ENCODE measurements at regions not wholly inside any gene's neighbourhood (a gene's known extent, or its start where the extent isn't known, plus 50 kb on each side); places are given as distances from the start of the nearest gene placed in this dataset.

DNA sequence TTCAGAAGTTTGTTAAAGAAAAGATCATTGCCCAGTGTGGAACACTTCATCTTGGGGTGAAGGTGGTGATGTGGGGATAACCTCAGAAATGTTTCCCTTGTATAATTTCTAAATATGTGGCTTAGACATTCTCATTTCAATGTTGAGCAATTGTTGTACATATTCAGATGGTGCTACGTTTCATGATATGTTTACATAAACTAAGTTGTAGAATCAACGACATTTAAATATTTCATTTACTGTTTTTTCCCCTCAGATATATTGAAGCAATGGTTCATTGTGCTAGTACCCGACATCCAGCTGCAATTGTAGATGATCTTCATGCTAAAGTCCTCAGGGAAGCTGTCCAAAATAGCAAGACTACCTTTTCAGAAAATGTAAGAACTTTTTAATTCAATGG, 92.6 kb downstream of the BLTP1 start:
- Histone ChIP-seq H3K36me3 (ENCODE audit: control insufficient read depth in 1 of 2, insufficient read depth in 2 of 2, low read length in 2 of 2) (peaks cover 37 to 39% of the 10 kb centered on the region in 2 donors), H3K4me3 (ENCODE audit: low read depth in 1 of 2, low read length in 2 of 2) (no peak overlapping the region)

DNA sequence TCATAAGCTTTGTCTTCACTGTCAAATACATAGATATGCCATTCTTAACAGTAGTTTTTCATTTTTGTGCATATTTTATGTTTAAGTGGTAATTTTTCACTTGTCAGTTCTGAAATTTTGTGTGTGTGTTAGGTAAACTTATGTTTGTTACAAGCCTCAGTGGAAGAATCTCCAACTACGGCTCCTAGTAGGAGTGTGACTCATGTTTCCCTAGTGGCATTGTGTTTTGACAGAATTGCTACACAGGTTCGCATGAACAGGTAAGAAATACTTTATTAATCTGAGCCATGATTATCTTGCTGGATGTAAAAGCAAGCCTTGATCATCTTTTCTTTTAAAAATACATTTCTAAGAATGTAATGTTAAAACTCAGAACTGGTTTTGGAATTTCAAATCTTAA, 94.4 kb downstream of the BLTP1 start:
- Histone ChIP-seq H3K27me3 (ENCODE audit: low read depth, low read length) (no peaks in the 10 kb centered on the region), H3K36me3 (ENCODE audit: control insufficient read depth in 1 of 2, insufficient read depth in 2 of 2, low read length in 2 of 2) (peaks cover 39 to 41% of the 10 kb centered on the region in 2 donors), H3K27ac (ENCODE audit: low read length) (no peak overlapping the region), H3K4me1 (ENCODE audit: control insufficient read depth in 1 of 2, insufficient read depth in 2 of 2, low read length in 2 of 2) (no peaks in the 10 kb centered on the region), H3K4me3 (ENCODE audit: low read depth in 1 of 2, low read length in 2 of 2) (no peak overlapping the region), H3K9me3 (ENCODE audit: control insufficient read depth in 1 of 2, low read length in 2 of 2) (no peaks in the 10 kb centered on the region)

More for the DNA sequence above, 92.6 kb downstream of the BLTP1 start:
- no peak overlapping the region for H3K27ac ChIP-seq (ENCODE audit: low read length)
- H3K9me3 ChIP-seq (ENCODE audit: control insufficient read depth in 1 of 2, low read length in 2 of 2) = no peaks in the 10 kb centered on the region
- H3K27me3 ChIP-seq (ENCODE audit: low read depth, low read length) = no peaks in the 10 kb centered on the region
- no peaks in the 10 kb centered on the region for H3K4me1 ChIP-seq (ENCODE audit: control insufficient read depth in 1 of 2, insufficient read depth in 2 of 2, low read length in 2 of 2)

DNA sequence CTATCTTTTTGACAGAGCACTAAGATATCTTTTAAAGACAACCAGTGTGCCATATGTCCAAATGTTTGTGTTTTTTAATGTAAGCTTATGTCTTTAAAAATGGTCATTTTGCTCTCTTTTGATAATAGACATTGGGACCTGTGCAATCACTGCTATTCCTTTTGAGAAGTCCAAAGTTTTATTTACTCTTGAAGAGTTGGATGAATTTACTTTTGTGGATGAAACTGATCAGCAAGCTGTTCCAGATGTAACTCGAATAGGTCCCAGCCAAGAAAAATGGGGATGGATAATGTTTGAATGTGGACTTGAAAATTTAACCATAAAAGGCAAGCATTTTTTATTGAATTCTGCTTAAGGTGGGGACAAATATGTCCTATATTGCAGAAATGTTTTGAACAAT, 97.2 kb downstream of the BLTP1 start:
- Histone ChIP-seq H3K4me3 (ENCODE audit: low read depth in 1 of 2, low read length in 2 of 2) (no peak overlapping the region), H3K4me1 (ENCODE audit: control insufficient read depth in 1 of 2, insufficient read depth in 2 of 2, low read length in 2 of 2) (no peaks in the 10 kb centered on the region), H3K27me3 (ENCODE audit: low read depth, low read length) (no peaks in the 10 kb centered on the region), H3K36me3 (ENCODE audit: control insufficient read depth in 1 of 2, insufficient read depth in 2 of 2, low read length in 2 of 2) (peaks cover 55 to 59% of the 10 kb centered on the region in 2 donors), H3K9me3 (ENCODE audit: control insufficient read depth in 1 of 2, low read length in 2 of 2) (no peaks in the 10 kb centered on the region), H3K27ac (ENCODE audit: low read length) (no peak overlapping the region)

DNA sequence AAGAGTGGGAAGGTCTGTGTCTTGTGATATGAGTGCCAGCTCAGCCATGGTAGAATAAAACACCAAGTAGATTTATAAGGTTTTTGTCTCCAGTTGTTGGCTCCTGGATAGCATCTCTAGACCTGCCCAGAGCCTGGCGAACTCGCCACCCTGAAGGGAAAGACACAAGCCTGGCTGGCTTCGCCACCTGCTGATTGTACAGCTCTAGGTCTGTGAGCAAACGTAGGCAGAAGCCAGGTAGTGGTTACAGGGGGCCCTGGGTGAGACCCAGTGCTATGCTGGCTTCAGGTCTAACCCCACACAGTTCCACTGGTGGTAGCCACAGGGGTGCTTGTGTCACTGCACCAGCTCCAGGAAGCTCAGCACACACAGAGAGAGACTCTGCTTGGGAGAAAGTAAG, 100.5 kb downstream of the BLTP1 start:
- peaks cover 55 to 71% of the 10 kb centered on the region in 2 donors for H3K36me3 ChIP-seq (ENCODE audit: control insufficient read depth in 1 of 2, insufficient read depth in 2 of 2, low read length in 2 of 2)
- H3K27me3 ChIP-seq (ENCODE audit: low read depth, low read length) = no peaks in the 10 kb centered on the region
- H3K4me1 ChIP-seq (ENCODE audit: control insufficient read depth in 1 of 2, insufficient read depth in 2 of 2, low read length in 2 of 2) = no peaks in the 10 kb centered on the region
- H3K4me3 ChIP-seq (ENCODE audit: low read depth in 1 of 2, low read length in 2 of 2) = no peak overlapping the region
- no peaks in the 10 kb centered on the region for H3K9me3 ChIP-seq (ENCODE audit: control insufficient read depth in 1 of 2, low read length in 2 of 2)
- H3K27ac ChIP-seq (ENCODE audit: low read length) = no peak overlapping the region

DNA sequence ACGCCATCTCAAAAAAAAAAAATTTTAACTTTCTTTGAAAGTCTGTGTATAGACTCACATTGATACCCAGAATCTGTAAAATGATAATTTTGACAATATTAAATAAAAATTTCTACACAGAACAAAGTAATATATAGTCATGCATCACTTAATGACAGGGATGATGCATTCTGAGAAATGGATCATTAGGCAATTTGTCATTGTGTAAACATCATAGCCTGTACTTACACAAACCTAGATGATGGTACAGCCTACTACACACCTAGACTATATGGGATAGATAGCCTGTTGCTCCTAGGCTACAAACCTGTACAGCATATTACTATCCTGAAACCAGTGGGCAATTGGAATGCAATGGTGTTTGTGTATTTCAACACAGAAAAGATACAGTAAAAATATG, 107.7 kb downstream of the BLTP1 start:
- H3K27me3 ChIP-seq (ENCODE audit: low read depth, low read length) = no peaks in the 10 kb centered on the region
- H3K4me3 ChIP-seq (ENCODE audit: low read depth in 1 of 2, low read length in 2 of 2) = no peak overlapping the region
- no peaks in the 10 kb centered on the region for H3K9me3 ChIP-seq (ENCODE audit: control insufficient read depth in 1 of 2, low read length in 2 of 2)
- no peaks in the 10 kb centered on the region for H3K4me1 ChIP-seq (ENCODE audit: control insufficient read depth in 1 of 2, insufficient read depth in 2 of 2, low read length in 2 of 2)
- H3K36me3 ChIP-seq (ENCODE audit: control insufficient read depth in 1 of 2, insufficient read depth in 2 of 2, low read length in 2 of 2) = peaks cover 41 to 66% of the 10 kb centered on the region in 2 donors
- H3K27ac ChIP-seq (ENCODE audit: low read length) = no peak overlapping the region

DNA sequence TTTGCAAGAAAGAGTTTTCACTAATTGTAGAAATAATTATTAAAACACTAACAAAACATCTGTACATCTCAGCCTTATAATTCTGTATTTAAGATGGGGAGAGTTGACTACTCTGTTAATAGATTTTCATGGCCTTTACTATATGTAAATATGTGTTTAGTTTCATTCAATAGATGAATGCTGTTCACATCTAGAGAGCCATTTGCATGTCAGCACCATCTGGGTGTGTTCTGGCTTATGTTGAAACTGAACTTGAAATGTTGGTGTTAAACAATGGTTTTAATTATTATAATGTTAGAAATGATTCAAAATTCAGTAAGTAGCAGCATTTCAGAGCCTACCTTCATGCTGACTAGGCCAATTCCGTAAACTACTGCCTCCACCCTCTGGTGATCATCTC, 102.5 kb upstream of the ADAD1 start:
- Histone ChIP-seq H3K4me1 (ENCODE audit: control insufficient read depth in 1 of 2, insufficient read depth in 2 of 2, low read length in 2 of 2) (no peaks in the 10 kb centered on the region), H3K36me3 (ENCODE audit: control insufficient read depth in 1 of 2, insufficient read depth in 2 of 2, low read length in 2 of 2) (peaks cover 30 to 56% of the 10 kb centered on the region in 2 donors), H3K4me3 (ENCODE audit: low read depth in 1 of 2, low read length in 2 of 2) (no peak overlapping the region), H3K9me3 (ENCODE audit: control insufficient read depth in 1 of 2, low read length in 2 of 2) (no peaks in the 10 kb centered on the region), H3K27ac (ENCODE audit: low read length) (no peak overlapping the region), H3K27me3 (ENCODE audit: low read depth, low read length) (no peaks in the 10 kb centered on the region)

DNA sequence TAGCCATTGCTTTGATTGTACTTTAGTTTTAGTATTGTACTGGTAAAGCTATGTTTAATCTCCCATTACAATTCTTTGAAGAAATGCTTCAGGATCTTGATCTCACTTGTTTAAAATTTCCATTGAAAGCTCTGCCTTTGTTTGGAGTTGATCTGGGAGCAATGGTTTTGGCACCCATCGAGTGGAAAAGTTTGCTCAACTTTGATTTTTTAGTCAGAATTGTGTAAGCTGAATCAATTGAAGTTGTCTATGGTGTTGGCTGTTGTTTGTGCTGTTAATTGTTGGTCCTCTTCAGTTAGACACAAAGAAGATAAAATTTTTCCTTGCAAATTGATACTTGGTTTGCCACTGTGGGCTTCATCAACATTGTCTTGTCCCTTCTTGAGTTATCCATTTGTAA, 99.8 kb upstream of the ADAD1 start:
- H3K27me3 ChIP-seq (ENCODE audit: low read depth, low read length) = no peaks in the 10 kb centered on the region
- no peaks in the 10 kb centered on the region for H3K4me1 ChIP-seq (ENCODE audit: control insufficient read depth in 1 of 2, insufficient read depth in 2 of 2, low read length in 2 of 2)
- H3K27ac ChIP-seq (ENCODE audit: low read length) = no peak overlapping the region
- H3K36me3 ChIP-seq (ENCODE audit: control insufficient read depth in 1 of 2, insufficient read depth in 2 of 2, low read length in 2 of 2) = peaks cover 19 to 45% of the 10 kb centered on the region in 2 donors
- no peaks in the 10 kb centered on the region for H3K9me3 ChIP-seq (ENCODE audit: control insufficient read depth in 1 of 2, low read length in 2 of 2)
- H3K4me3 ChIP-seq (ENCODE audit: low read depth in 1 of 2, low read length in 2 of 2) = no peak overlapping the region

DNA sequence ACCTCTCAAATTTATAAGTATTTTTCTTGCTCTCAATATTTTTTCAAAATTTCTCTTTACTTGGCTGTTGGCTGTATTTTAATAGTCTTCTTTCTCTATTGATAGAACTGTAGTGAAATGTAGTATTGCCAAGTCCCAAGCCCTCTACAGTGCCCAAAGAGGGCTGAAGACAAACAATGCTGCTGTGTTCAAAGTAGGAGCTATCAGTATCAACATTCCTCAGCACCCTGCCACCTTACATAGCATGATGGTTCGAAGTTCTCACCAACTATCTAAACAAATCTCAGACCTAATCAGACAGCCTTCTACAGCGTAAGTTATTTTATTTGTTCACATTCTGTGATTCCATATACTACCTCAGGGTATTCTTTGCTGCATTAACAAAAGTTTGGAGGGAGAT, 99.1 kb upstream of the ADAD1 start:
- Histone ChIP-seq H3K4me1 (ENCODE audit: control insufficient read depth in 1 of 2, insufficient read depth in 2 of 2, low read length in 2 of 2) (no peaks in the 10 kb centered on the region), H3K9me3 (ENCODE audit: control insufficient read depth in 1 of 2, low read length in 2 of 2) (no peaks in the 10 kb centered on the region), H3K27ac (ENCODE audit: low read length) (no peak overlapping the region), H3K27me3 (ENCODE audit: low read depth, low read length) (no peaks in the 10 kb centered on the region), H3K4me3 (ENCODE audit: low read depth in 1 of 2, low read length in 2 of 2) (no peak overlapping the region), H3K36me3 (ENCODE audit: control insufficient read depth in 1 of 2, insufficient read depth in 2 of 2, low read length in 2 of 2) (peaks cover 19 to 40% of the 10 kb centered on the region in 2 donors)

DNA sequence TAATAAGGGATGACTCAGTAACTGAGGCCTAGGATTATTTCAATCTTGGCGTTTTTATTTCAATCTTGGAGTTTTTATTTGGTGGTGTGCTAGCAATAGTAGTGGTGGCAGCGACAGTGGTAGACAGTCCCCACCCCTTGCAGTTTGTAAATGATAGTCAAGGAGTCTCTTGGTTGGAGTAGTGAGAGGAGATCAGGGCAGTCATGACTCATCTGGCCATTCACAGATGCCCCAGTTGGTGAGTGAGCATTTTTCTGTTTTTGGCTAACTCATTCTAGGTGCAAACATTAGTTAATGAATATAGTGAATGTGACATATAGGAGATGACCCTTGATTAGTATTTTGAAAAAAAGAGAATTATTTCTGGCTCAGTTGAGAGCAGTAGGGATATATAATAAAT, 93.5 kb upstream of the ADAD1 start:
- no peak overlapping the region for H3K27ac ChIP-seq (ENCODE audit: low read length)
- H3K36me3 ChIP-seq (ENCODE audit: control insufficient read depth in 1 of 2, insufficient read depth in 2 of 2, low read length in 2 of 2) = peaks cover 30 to 52% of the 10 kb centered on the region in 2 donors
- no peaks in the 10 kb centered on the region for H3K9me3 ChIP-seq (ENCODE audit: control insufficient read depth in 1 of 2, low read length in 2 of 2)
- H3K4me3 ChIP-seq (ENCODE audit: low read depth in 1 of 2, low read length in 2 of 2) = no peak overlapping the region
- no peaks in the 10 kb centered on the region for H3K4me1 ChIP-seq (ENCODE audit: control insufficient read depth in 1 of 2, insufficient read depth in 2 of 2, low read length in 2 of 2)
- no peaks in the 10 kb centered on the region for H3K27me3 ChIP-seq (ENCODE audit: low read depth, low read length)

DNA sequence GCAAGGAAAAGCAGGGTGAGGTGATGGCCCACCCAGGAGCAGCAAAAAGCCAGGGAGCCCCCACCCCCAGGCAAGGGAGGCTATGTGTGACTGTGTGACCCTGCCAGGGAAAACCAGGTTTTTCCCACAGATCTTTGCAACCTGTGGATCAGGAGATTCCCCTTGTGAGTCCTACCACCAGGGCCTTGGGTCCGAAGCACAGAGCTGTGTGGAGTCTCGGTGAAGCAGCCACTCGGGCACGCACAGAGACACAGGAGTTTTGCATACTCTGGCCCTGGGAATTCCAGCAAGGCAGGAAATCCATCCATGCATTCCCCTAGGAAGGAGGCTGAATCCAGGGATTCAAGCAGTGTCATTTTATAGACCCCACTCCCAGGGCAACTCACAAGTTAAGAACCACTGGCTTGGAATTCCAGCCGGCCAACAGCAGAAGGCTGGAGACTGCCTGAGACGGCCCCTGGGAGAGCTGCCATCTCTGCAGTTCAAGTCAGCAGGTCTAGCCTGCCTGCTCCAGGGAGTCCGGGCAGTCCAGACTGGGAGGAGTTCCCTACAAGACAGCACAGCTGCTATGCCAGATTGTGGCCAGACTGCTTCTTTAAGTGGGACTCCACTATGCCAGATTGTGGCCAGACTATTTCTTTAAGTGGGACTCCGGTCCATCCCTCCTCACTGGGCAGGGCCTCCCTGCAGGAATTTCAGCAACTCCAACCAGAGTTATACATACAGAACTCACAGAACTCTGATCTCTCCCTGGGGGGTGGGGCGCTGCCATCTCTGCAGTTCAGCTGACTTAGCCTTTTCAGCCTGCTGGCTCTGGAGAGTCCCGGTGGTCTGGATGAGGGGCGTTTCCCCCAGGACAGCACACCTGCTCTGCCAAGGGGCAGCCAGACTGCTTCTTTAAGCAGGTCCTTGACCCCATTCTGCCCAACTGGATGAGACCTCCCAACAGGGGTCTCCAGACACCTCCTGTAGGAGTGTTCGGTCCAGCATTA, 85.1 kb upstream of the ADAD1 start:
- H3K27me3 ChIP-seq (ENCODE audit: low read depth, low read length) = no peaks in the 10 kb centered on the region
- no peak overlapping the region for H3K27ac ChIP-seq (ENCODE audit: low read length)
- no peaks in the 10 kb centered on the region for H3K4me1 ChIP-seq (ENCODE audit: control insufficient read depth in 1 of 2, insufficient read depth in 2 of 2, low read length in 2 of 2)
- H3K9me3 ChIP-seq (ENCODE audit: control insufficient read depth in 1 of 2, low read length in 2 of 2) = no peaks in the 10 kb centered on the region
- no peak overlapping the region for H3K4me3 ChIP-seq (ENCODE audit: low read depth in 1 of 2, low read length in 2 of 2)
- H3K36me3 ChIP-seq (ENCODE audit: control insufficient read depth in 1 of 2, insufficient read depth in 2 of 2, low read length in 2 of 2) = peaks cover 30 to 39% of the 10 kb centered on the region in 2 donors

DNA sequence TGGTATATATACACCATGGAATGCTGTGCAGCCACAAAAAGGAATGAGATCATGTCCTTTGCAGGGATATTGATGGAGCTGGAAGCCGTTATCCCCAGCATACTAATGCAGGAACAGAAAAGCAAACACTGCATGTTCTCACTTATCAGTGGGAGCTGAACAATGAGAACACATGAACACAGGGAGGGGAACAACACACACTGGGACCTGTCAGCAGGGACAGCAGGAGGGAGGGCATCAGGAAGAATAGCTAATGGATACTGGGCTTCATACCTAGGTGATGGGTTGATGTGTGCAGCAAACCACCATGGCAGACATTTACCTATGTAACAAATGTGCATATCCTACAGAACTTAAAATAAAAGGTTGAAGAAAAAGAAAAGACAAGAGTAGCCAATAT, 81.1 kb upstream of the ADAD1 start:
- Histone ChIP-seq H3K4me1 (ENCODE audit: control insufficient read depth in 1 of 2, insufficient read depth in 2 of 2, low read length in 2 of 2) (no peaks in the 10 kb centered on the region), H3K9me3 (ENCODE audit: control insufficient read depth in 1 of 2, low read length in 2 of 2) (no peaks in the 10 kb centered on the region), H3K27me3 (ENCODE audit: low read depth, low read length) (no peaks in the 10 kb centered on the region), H3K27ac (ENCODE audit: low read length) (no peak overlapping the region), H3K36me3 (ENCODE audit: control insufficient read depth in 1 of 2, insufficient read depth in 2 of 2, low read length in 2 of 2) (peaks cover 12 to 33% of the 10 kb centered on the region in 2 donors), H3K4me3 (ENCODE audit: low read depth in 1 of 2, low read length in 2 of 2) (no peak overlapping the region)

Data from muscle layer of duodenum (tissue), 2 donors.